Activated gamma-delta T cell treated with anti-CD3 and anti-CD28 coated beads, Interleukin-2, amount 50 U/mL, for 16 hours (primary cell): ENCODE measurements at regions not wholly inside any gene's neighbourhood (a gene's known extent, or its start where the extent isn't known, plus 50 kb on each side); places are given as distances from the start of the nearest gene placed in this dataset.

ENCODE experiments used
- DNase-seq: peaks from one replicate; pipeline ENCODE4 v3.0.0-alpha.2; 2020; ENCODE audit warnings: low read depth

DNA sequence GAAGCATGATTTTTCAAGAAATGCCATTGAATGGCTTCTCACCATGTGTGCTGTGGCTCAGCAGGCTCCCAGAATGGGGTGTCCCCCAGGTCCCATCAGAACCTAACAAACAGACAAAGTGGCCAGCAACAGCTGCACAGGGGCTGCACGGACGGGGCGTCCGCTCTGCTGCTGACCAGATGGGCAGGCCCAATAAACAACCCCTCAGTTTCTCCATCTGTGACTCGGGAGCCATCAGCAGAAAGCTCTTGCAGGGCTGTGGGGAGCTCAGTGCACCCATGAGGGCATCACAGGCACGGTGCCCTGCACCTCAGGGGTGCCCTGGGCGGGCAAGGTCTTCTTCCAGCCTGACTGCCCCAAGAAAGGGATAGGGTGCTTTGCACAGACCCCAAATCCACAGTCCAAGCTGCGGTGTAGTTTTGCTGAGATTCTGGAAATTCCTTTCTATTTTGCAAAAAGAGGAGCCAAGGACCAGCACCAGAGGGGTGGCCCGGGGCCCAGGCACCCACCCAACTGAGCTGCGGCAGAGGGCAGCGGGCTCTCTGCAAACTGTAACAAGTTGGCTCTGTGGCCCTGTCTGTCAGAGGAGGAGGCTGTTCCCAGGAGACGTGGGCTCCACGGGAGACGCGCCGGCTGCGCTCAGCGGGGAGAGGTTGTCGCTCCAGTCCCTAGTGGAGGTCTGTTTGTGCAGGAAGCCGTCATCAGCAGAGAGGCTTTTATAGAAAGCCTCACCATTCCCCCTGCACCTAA lies 138.7 kb upstream of the PPP1R26 start:
- DNase-seq: no peak

DNA sequence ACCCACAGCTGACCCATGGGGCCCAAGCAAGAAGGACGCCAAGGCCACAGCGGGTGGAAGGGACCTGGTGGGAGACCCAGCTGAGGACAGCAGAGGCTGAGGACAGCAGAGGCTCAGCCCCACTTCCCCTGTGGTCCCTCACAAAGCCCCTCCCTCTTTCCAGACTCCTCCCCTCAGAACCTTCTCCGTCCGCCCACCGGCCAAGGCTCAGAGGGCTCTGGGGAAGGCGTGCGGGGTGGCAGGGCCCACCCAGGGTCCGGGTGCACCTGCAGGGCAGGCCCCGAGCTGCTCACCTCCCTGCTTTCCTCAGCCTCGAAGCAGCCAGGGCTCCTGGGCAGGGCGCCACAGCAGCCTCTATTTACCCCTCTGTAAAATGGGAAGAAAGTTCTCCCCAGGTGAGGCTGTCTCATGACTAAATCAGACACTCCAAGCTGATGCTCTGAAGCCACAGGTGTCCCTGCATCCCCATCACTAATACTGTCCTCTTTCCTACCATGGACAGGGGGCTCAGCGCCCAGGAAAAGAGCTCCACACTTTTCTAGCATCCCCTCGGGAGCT lies 137.9 kb upstream of the PPP1R26 start:
- DNase-seq: no peak

DNA sequence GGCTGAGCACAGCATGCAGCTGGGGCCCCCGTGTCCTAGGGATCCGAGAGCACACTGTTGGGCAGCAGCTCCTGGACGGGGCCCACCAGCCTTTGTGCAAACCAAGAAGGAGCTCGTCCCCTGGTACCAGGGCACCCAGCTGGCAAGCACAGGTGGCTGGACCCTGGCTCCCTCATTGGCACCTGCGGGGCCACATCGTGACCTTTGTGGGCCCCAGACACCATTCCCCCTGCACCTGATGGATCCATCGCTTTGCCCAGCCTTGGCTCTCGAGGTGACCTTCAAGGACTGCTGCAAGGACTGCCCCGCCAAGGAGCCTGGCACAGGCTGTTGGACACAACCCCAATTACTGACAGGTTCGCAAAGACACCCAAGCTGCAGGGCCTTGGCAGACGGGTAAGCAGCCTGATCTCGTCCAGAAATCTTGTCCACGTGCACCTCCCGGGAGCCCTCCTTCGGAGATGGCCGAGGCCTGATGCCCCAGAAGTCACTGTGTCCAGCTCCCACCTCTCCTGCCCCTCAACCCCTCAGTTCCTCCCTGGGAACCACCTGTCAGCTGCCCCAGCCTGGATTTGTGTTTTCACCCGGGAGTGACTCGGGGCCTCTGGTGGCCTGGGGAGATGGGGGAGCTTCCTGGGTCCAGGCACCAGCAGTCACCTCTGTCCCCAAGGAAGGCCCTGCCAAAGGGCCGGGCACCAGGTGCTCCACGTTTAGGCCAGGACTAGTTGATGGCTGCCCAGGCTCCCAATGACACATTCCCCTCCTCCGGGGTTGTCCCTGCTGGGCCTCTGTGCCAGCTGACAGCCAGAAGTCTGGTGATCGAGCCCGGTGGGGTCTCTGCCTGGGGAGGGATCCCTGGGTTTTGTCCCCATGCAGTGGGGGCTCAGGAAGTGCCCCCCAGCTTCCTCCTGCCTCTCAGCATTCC lies 137.1 kb upstream of the PPP1R26 start:
- DNase-seq: no peak

DNA sequence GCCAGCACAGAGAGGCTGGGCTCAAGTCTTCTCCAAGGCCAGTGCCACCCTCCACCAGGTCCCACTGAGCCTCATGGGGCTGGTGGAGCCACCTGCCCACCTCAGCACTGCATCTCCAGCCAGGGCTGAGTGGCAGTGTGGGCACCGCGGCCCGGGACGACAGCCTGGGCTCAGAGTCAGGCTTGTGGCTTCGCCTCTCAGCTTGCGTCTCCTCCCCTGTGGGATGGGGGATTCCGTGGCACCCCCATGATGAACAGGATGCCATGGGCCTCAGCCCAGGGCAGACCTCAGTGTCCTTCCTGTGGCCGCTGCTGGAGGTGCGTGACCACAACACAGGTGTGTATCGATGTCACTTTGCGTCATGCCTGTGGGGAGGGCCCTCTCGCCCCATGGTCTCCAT lies 136.4 kb upstream of the PPP1R26 start:
- DNase-seq: no peak

DNA sequence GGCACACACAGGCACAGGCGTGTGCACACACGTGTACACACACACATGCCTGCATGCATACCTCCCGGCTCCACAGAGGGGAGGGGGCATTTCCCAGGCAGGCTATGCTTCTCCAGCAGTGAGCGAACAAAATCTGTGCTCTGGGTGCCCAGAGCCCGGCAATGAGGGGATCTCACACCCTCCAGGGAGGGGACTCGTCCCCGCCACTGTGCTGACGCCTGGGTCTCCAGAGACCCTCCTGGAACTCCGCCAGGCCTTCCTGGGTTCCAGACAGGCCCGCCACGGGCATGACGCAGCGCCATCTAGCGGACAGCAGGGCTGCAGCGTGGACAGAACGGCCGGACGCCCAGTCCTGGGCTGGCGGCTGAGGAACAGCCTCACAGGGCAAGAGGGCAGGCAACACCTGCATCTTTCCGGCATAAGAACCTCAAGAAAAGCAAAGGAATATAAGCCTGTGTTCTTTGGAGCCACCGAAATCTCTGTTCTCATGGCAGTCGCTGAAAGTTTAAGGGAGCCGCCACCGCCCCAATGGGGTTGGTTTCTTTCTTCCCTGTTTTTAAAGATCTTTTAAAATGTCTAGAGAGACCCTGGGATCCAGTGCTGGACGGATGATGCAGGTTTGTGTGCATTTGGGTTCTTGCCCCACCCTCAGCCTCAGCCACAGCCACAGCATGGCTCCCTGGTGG lies 135.6 kb upstream of the PPP1R26 start:
- DNase-seq: no peak

DNA sequence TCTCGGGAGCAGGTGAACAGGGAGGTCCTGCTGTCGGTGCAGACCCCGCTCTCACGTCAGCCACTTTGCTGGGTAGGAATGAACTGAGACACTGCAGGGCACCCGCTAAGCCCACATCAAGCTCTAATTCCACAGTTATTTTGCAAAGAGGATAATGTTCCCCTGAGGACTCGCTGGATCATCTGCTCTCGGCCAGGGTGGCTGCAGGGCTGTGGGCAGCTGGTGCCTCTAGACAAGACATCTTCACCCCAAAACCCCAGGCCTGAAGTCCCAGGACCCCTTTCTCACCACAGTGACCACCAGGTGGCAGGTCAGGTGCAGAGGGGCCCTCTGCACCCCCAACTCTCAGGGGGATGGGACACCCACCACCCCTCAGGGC lies 135.1 kb upstream of the PPP1R26 start:
- no peak for DNase-seq

DNA sequence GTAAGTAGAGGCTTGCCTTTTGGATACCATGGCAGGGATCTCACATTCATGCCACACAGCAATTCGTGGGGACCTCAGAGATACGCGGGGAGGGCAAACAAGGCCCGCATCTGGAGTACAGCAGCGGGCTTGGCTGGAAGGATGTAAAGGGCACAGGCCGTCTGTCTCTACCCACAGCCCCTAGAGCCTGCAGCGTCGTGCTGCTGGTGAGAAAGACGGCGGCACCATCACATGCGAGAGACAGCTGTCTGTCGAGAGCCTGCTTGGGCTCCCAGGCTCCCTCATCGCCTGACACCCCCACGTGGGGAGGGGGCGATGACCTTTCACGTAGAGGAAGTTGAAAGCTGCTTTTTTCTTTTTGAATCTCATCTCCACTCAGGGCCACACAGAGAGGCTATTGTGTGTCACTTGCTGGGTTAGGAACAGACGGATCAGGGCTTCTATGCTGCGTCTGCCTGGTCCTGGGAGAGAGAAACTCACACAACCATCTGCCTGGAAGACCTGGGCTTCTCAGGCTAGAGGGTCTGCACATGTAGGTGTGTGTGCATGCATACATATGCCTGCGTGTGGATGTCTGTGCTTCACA lies 134.6 kb upstream of the PPP1R26 start:
- DNase-seq: no peak

DNA sequence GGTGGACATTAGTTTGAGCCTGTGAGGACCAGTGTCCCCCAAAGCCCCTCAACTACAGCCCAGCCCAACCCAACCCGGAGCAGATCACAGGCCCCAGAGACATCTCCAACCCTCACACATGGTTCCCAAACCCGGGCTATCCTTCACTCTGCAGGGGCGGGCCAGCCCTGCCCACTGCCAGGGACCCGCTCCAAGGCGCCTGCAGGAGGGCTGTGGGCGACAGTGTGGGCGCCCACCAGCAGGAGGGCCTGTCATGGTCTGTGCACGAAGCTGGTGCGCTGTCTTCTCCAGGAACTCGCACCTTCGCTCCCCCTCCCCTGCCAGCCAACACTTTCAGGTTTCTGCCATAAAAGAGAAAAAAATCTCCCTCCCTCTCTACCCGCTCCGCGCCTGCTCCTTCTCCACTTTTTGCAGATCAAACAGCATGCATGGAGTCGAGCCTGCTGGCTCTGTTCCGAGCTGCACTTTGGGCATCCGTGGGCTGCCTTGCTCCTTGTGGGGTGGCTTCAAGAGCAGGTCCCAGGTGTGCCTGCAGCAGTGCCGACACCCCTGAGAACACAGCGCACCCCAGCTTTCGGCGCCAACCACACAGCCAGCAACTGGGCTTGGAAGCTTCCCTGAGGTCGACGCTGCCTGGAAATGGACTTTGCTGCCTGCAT lies 133.7 kb upstream of the PPP1R26 start:
- DNase-seq: no peak

DNA sequence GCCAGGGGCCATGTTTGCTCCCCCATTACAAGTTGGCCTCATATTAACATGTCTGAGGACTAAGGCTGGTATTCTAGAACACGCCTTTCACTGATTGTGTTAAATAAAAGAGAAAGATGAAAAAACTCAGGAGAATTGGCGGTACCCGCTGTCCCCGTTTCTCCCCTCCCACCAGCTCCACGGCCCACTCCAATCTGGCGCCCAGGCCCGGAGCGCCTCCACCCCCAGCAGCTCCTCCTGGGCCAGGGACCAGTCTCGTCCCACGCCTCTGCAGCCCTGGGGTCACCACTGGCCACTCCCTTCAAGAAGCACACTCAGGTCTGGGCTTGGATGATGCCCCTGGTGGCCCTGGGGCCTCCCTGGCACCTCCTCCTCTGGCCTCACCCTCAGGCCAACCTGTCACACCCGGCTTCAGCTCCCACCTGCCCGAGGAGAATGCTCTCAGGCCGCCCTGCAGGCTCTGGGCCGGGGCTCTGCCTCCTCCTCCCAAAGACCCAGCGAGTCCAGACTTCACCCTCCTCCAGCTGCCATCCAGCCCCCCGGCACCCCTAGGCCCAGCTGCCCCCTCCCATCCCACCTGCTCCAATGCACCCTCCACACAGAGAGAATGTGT lies 133.0 kb upstream of the PPP1R26 start:
- no peak for DNase-seq

DNA sequence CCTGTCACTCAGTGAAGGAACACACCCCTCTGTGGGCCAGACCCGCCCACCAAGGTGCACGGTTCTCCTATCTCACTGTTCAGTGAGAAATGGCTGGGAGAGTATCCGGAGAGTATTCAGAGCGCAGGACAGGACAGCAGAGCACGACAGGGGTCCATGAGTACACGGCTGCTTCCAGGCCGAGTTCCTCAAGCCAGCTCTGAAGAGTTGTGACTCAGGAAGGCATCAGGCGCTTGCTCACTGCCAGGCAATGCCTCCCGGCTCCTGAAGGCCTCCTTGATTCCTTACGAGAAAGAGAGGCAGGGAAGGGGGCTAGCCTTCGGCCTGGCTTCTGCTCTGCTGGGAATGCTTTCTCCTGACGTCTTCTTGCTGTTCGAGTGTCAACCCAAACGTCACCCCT lies 132.1 kb upstream of the PPP1R26 start:
- no peak for DNase-seq

DNA sequence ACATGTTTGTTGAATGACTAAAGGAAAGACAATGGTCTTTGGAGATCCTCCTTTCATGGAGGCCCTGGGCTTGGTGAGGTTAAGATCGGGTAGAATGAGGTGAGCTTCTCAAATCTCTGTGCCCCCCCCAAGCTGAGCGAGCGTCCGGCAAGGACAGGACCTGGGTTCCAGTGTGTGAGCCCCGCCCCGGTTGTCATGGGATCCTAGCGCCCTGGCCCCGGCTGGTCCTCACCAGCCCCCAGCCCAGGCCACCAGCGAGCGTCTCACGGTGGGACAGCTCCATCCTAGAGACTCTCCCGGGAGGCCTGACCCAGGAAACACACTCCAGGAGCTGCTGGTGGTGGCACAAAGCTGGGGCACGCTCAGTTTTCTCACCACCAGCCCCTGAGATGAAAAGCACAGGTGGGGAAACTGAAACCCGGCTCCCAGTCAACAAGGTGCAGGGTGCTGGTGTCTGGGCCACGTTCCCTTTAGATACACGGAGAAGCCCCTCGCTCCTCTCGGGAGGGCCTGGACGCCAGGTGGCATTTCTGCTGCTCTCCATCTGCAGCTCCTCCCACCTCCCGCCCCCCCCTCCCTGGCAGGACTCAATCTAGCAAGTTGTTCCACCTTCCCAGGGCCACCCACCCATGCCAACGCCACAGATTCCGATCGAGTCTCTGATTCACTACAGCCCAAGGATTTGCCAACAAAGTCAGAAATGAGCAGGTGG lies 131.3 kb upstream of the PPP1R26 start:
- no peak for DNase-seq

DNA sequence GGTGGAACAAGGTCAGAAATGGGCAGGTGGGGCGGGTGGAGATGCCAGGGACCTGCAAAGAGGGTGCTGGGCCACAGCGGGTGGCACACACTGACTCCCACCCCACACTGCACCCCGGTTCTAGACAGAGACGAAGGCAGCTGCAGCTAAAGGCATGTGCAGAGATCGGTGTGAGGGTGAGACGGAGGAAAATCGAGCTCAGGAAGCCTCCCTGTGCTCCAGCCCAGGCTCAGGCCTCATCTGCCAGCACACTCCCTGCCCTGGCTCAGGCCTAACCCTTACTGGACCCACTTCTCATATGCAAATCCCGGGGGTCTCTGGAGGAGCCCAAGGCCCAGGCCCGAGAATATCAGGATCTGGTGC lies 130.8 kb upstream of the PPP1R26 start:
- no peak for DNase-seq

DNA sequence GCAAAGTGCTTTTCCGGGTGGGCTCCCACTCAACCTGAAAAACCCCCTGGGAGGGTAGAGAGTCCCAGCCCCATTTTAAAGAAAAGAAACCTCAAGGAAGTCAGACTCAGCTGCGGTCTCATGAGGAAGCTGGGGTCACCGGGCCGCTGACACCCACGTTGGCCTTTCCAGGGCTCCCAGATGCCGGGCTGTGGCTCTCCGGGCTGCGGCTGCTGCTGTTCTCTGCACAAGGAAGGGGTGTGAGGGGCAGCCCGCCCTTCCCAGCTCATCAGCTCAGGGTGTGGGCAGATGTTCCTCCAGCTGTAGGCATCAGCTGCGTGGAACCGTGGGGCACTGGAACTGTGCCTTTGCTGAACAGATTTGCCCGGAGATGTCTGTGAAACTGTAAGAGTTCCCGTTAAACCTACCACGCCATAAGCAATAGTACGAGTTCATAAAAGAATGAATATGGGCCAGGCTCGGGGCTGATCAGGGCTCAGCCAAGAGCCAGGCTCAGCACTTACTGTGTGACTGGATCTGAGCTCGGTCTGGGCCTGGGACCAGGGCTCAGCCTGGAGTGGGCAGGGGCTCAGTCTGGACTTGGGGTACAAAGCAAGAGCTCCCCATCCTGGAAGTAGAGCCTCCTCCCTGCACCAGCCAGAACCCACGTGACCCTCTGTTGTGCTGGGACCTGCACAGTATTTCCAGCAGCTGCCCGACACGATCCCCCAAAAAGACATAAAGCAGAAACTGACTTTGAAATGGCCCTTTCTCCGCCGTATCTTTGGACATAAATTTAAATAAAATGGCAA lies 130.2 kb upstream of the PPP1R26 start:
- DNase-seq: no peak

DNA sequence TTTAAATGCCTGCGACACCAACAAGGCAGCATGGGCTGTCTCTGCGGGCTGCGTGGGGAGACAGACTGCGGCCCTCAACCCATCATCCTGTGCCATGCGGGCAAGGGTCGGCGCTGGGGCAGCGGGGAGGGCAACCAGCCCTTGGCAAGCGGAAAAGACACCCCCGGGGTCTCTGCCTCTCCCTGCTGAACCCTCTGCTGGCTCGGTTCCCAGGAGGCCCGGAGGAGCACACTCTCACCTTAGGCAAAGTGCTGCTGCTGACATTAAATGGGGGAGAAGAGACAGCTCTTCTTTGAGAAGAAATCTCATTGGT lies 129.6 kb upstream of the PPP1R26 start:
- no peak for DNase-seq

DNA sequence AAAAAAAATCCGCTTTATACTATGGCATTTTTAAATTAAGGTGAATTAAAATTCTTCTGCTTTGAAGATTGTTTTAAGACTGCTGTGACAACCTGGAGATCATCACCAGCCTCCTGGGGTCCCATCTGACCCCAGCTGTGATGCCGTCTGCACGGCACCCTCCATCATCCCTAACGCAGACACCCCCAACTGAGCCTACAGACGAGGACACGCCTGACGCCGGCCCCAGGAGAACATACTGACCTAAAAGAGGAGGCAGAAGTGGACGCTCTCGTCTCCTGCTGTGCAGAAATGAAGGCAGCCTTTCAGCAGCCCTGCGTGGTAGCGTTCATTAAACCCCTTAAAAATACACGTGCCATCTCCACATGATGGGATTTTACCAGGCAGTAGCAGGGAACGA lies 125.6 kb upstream of the PPP1R26 start:
- DNase-seq: no peak

DNA sequence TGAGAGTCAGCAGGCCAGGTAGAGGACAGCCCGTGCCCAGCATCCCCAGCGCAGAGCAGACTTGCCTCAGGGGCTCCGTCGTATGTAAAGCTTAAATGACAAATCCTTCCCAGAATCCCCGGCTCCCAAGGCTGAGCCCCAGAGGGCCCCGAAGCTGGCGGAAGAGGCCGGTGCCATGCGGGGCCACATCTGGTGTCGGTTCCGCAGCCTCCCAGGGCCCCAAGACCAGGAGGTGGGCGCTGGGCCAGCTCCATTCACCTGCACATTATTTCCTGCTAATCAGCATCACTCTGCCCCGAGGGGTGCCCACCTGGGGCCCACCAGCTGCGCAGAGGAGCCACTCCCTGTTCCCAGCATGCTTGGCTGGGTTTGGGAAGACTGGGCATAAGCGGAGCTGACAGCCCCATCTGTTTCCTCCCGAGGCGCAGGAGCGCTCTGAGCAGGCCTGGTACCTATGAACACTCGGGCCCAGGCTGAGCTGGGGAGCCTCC lies 124.0 kb upstream of the PPP1R26 start:
- DNase-seq: no peak

DNA sequence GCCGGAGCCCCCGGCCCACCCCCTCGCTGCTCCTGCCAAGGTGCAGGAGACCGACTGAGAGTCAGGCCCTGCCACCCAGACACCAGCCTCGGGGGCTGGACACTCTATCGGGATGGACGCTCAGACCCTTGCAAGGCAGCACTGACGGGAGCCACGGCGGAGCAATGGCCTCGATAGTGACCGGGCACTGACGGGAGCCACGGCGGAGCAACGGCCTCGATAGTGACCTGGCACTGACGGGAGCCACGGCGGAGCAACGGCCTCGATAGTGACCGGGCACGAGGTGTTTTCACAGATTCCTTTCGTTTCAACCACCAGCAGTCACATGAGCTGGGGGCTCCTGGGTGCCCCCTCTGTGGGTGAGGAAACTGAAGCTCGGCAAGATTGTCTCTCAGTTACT lies 123.6 kb upstream of the PPP1R26 start:
- no peak for DNase-seq

DNA sequence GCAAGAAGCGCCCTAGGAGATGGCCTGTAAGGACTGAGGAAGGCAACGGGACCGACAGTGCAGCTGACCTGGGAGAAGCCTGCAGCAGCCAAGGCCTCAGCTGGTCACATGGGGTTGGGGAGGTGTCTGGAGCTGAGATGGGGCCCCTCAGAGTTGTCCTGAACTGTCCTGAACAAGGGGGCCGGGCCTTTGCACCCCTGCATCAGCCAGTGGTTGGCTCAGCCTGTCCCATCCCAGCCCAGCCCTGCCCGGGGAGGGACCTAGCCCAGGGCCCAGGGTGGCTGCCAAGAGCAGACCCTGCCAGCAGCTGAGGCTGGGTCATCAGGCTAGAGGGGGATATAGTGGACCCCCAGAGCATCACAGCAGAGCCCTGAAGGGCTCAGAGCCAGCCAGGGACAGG lies 122.8 kb upstream of the PPP1R26 start:
- DNase-seq: no peak

DNA sequence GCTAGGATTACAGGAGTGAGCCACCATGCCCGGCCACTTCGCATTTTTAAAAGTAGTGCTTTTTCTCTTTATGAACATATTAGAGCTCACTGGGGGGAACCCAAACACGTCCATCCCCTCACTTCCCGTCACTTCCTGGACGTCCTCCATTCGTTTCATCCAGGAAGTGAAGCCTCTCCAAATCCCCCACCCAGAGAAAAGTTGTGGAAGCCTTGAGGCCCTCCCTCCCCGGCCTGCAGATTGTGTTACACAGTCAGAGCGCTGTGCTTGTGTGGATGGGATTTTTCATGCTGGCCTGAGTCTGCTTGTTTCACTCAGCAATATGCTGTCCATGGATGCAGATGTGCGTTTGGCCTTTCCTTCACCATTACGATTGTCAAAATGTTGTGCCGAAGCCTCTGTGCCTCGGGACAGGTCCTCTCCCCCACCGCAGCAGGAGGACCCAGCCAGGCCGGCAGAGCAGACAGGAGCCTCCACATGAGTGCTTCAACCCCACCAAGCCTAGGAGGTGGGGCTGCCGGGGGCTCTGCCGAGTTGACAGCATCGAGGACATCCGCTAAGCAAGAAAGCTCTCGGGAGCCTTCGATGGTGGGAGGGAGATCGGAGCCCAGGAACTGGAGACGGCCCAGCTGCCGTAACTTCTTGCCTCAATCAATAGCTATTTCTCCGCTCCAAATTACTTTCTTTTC lies 121.6 kb upstream of the PPP1R26 start:
- DNase-seq: no peak
